ENCODE measurements at regions not wholly inside any gene's neighbourhood (a gene's known extent, or its start where the extent isn't known, plus 50 kb on each side); places are given as distances from the start of the nearest gene placed in this dataset.
"Not testable (repeated sequence)": the region's sequence is repeated elsewhere in the genome, so short reads cannot be mapped to it uniquely, and the experiment has no call there.

GRCh38 chr10:21368728-21369425, 156.6 kb downstream of the SKIDA1 start:
- DNase-seq (ENCODE audit: low spot score): no peak
- intact Hi-C loops (cut with DNase I): loop anchor here (10.0 kb wide), 1 partner anchor 126 kb away; no protein-coding TSS in a partner anchor

GRCh38 chr10:21368022-21368582, 157.4 kb downstream of the SKIDA1 start:
- DNase-seq (ENCODE audit: low spot score): no peak
- intact Hi-C loops (cut with DNase I): loop anchor here (10.0 kb wide), 1 partner anchor 127 kb away; no protein-coding TSS in a partner anchor

GRCh38 chr10:21366108-21366507, 159.4 kb downstream of the SKIDA1 start:
- DNase-seq (ENCODE audit: low spot score): not testable (repeated sequence)
- intact Hi-C loops (cut with DNase I): loop anchor here (10.0 kb wide), 1 partner anchor 129 kb away; no protein-coding TSS in a partner anchor

GRCh38 chr10:21364196-21365114, 161.0 kb downstream of the SKIDA1 start:
- DNase-seq (ENCODE audit: low spot score): no peak
- intact Hi-C loops (cut with DNase I): loop anchor here (10.0 kb wide), 1 partner anchor 130 kb away; no protein-coding TSS in a partner anchor

GRCh38 chr10:21363731-21364104, 161.8 kb downstream of the SKIDA1 start:
- no peak for DNase-seq (ENCODE audit: low spot score)
- intact Hi-C loops (cut with DNase I): loop anchor here (10.0 kb wide), 1 partner anchor 131 kb away; no protein-coding TSS in a partner anchor

- no peak for DNase-seq (ENCODE audit: low spot score)
- intact Hi-C loops (cut with DNase I): loop anchor here (10.0 kb wide), 1 partner anchor 132 kb away; no protein-coding TSS in a partner anchor
These were observed 162.3 kb downstream of the SKIDA1 start for GRCh38 chr10:21363092-21363730.

GRCh38 chr10:21359202-21359601, 166.3 kb downstream of the SKIDA1 start:
- intact Hi-C loops (cut with DNase I): no loop called here
- no peak for DNase-seq (ENCODE audit: low spot score)

- DNase-seq (ENCODE audit: low spot score): no peak
- intact Hi-C loops (cut with DNase I): no loop called here
These were observed 169.9 kb downstream of the SKIDA1 start for GRCh38 chr10:21355591-21356011.

- intact Hi-C loops (cut with DNase I): no loop called here
- DNase-seq (ENCODE audit: low spot score): no peak
These were observed 172.6 kb downstream of the SKIDA1 start for GRCh38 chr10:21352886-21353285.

- intact Hi-C loops (cut with DNase I): not testable (repeated sequence)
These were observed 173.9 kb downstream of the SKIDA1 start for GRCh38 chr10:21351594-21351993.

GRCh38 chr10:21349912-21350286, 175.6 kb downstream of the SKIDA1 start:
- intact Hi-C loops (cut with DNase I): no loop called here
- DNase-seq (ENCODE audit: low spot score): no peak

More at GRCh38 chr10:21351594-21351993, 173.9 kb downstream of the SKIDA1 start:
- not testable (repeated sequence) for DNase-seq (ENCODE audit: low spot score)

GRCh38 chr10:21347785-21348170, 177.7 kb downstream of the SKIDA1 start:
- intact Hi-C loops (cut with DNase I): no loop called here
- DNase-seq (ENCODE audit: low spot score): no peak

- intact Hi-C loops (cut with DNase I): no loop called here
- DNase-seq (ENCODE audit: low spot score): no peak
These were observed 178.3 kb downstream of the SKIDA1 start for GRCh38 chr10:21347043-21347784.

- intact Hi-C loops (cut with DNase I): no loop called here
- no peak for DNase-seq (ENCODE audit: low spot score)
These were observed 182.4 kb downstream of the SKIDA1 start for GRCh38 chr10:21343087-21343486.

GRCh38 chr10:21342499-21342898, 183.0 kb downstream of the SKIDA1 start:
- DNase-seq (ENCODE audit: low spot score); intact Hi-C loops (cut with DNase I): not testable (repeated sequence)

GRCh38 chr10:21340331-21340730, 185.2 kb downstream of the SKIDA1 start:
- intact Hi-C loops (cut with DNase I): no loop called here
- DNase-seq (ENCODE audit: low spot score): no peak

GRCh38 chr10:21337171-21337792, 188.2 kb downstream of the SKIDA1 start:
- no peak for DNase-seq (ENCODE audit: low spot score)
- intact Hi-C loops (cut with DNase I): loop anchor here (2.0 to 5.0 kb wide), 2 partner anchors 20 to 45 kb away; no protein-coding TSS in a partner anchor

- DNase-seq (ENCODE audit: low spot score): no peak
- intact Hi-C loops (cut with DNase I): loop anchor here (2.0 to 5.0 kb wide), 2 partner anchors 20 to 44 kb away; no protein-coding TSS in a partner anchor
These were observed 188.9 kb downstream of the SKIDA1 start for GRCh38 chr10:21336476-21337170.
